H1 (cell line): ENCODE measurements at regions not wholly inside any gene's neighbourhood (a gene's known extent, or its start where the extent isn't known, plus 50 kb on each side); places are given as distances from the start of the nearest gene placed in this dataset.

ENCODE experiments used
- ATF2 ChIP-seq: IDR thresholded peaks from 2 replicates; pipeline ENCODE4 v1.6.1; 2012; ENCODE audit warnings: low read length, inconsistent platforms

DNA sequence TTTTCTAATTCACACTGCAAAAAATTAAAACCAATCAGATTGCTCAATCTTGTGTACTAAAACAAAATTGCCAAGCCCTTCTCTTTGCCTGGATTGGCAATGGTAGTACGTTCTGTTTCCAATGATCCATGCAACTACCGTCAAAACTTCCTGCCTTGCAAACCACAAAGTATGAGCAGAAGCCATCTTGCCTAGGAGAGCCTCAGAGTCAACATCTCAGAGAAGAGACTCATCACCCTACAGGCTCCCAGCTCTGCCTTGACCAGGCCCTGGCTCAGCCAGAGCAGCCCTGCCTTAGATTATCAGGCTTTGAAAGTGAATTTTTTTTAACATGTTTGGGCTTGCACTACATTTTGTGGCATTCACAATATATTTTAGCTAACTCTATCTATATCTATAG lies 574.1 kb downstream of the SATB2 start (continued):
- no peak for TF ChIP-seq ATF2
